ENCODE measurements at regions not wholly inside any gene's neighbourhood (a gene's known extent, or its start where the extent isn't known, plus 50 kb on each side); places are given as distances from the start of the nearest gene placed in this dataset.

DNA sequence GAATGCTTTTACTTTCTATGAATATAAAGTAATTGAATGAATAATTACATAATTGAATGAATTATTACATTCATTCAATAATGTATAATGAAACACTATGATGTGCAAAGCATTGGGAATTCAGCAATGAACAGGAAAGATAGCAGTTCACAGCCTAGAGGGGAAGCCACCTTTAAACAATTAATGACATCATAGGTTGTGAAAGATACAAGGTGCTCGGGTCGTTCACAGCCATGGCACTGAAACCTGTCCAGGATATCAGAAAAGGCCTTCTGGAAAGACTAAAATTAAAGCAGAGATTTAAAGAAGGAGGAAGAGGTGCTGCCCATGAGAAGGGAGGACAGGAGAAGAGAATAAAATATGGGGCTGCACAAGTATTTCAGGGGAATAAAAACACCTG lies 171.4 kb upstream of the KLF4 start:
- ChIA-PET POLR2A (no interaction called here), CTCF (no interaction called here)
- no peak overlapping the region for H3K27ac ChIP-seq (ENCODE audit: extremely low read depth, low read depth, low read length)
- no peak overlapping the region for H3K4me3 ChIP-seq (ENCODE audit: low read depth, low read length)
- TF ChIP-seq, protein P1, sequence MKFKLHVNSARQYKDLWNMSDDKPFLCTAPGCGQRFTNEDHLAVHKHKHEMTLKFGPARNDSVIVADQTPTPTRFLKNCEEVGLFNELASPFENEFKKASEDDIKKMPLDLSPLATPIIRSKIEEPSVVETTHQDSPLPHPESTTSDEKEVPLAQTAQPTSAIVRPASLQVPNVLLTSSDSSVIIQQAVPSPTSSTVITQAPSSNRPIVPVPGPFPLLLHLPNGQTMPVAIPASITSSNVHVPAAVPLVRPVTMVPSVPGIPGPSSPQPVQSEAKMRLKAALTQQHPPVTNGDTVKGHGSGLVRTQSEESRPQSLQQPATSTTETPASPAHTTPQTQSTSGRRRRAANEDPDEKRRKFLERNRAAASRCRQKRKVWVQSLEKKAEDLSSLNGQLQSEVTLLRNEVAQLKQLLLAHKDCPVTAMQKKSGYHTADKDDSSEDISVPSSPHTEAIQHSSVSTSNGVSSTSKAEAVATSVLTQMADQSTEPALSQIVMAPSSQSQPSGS (tag by site-specific recombination; IDR thresholded peaks at IDR 0.05; ENCODE audit: low read depth), result peak; percentile 30; the same call in 1 of the 2 replicates
- TF ChIP-seq, protein P2, sequence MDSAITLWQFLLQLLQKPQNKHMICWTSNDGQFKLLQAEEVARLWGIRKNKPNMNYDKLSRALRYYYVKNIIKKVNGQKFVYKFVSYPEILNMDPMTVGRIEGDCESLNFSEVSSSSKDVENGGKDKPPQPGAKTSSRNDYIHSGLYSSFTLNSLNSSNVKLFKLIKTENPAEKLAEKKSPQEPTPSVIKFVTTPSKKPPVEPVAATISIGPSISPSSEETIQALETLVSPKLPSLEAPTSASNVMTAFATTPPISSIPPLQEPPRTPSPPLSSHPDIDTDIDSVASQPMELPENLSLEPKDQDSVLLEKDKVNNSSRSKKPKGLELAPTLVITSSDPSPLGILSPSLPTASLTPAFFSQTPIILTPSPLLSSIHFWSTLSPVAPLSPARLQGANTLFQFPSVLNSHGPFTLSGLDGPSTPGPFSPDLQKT (IDR thresholded peaks at IDR 0.05; ENCODE audit: borderline replicate concordance, low read depth, low read length), result no peak
- TF ChIP-seq ZNF76 (tag by site-specific recombination; IDR thresholded peaks at IDR 0.05; ENCODE audit: borderline replicate concordance, low read depth), result no peak
- TF ChIP-seq SETDB1 (IDR thresholded peaks at IDR 0.05; ENCODE audit: insufficient read length, low read length), result no peak
- TF ChIP-seq ZNF341 (tag by site-specific recombination; IDR thresholded peaks at IDR 0.05; ENCODE audit: low read depth), result no peak
- TF ChIP-seq, protein P3, sequence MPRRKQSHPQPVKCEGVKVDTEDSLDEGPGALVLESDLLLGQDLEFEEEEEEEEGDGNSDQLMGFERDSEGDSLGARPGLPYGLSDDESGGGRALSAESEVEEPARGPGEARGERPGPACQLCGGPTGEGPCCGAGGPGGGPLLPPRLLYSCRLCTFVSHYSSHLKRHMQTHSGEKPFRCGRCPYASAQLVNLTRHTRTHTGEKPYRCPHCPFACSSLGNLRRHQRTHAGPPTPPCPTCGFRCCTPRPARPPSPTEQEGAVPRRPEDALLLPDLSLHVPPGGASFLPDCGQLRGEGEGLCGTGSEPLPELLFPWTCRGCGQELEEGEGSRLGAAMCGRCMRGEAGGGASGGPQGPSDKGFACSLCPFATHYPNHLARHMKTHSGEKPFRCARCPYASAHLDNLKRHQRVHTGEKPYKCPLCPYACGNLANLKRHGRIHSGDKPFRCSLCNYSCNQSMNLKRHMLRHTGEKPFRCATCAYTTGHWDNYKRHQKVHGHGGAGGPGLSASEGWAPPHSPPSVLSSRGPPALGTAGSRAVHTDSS (tag by site-specific recombination; IDR thresholded peaks at IDR 0.05), result no peak
- no peak for TF ChIP-seq GFI1B (tag by site-specific recombination; IDR thresholded peaks at IDR 0.05)
- no peak for TF ChIP-seq ZNF121 (tag by site-specific recombination; IDR thresholded peaks at IDR 0.05)
- no peak for TF ChIP-seq ZNF843 (tag by site-specific recombination; IDR thresholded peaks at IDR 0.05)
- H3K9me3 ChIP-seq (ENCODE audit: control insufficient read depth, insufficient read depth, low read depth, low read length), result no peaks in the 10 kb centered on the region
- H3K36me3 ChIP-seq (ENCODE audit: control insufficient read depth in 2 of 2, insufficient read depth in 1 of 2, low read length in 2 of 2), result no peaks in the 10 kb centered on the region
- H3K4me1 ChIP-seq (ENCODE audit: control insufficient read depth, insufficient read depth, low read length), result no peaks in the 10 kb centered on the region

DNA sequence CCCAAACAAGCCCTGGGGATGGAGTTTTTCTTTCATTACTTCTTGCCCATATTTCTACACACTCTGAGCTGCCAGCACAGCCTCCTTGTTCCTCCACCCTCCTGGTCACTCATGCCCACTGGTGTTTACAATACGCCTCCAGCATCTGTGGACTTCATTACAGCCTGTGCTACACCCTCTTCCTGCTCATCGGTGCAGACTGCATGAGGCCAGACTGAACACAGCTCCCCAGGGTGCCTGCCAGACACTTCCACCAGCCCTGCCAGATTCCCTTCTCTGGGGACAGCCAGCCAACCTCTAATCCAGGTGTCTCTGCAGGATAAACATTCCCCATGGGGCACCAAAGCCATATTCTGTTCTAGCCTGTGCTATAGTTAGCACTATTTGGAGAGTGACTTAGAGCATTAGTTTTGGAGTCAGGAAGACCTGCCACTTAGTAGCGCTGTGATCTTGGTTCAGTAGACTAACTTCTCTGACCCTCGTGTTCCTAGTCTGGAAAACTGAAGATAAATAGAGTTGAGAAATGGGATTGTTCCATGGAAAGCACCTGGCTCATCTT lies 163.8 kb upstream of the KLF4 start:
- Histone ChIP-seq H3K9me3 (ENCODE audit: control insufficient read depth, insufficient read depth, low read depth, low read length) (no peaks in the 10 kb centered on the region), H3K36me3 (ENCODE audit: control insufficient read depth in 2 of 2, insufficient read depth in 1 of 2, low read length in 2 of 2) (no peaks in the 10 kb centered on the region), H3K4me3 (ENCODE audit: low read depth, low read length) (no peak overlapping the region), H3K4me1 (ENCODE audit: control insufficient read depth, insufficient read depth, low read length) (peaks cover 2% of the 10 kb centered on the region; the same call in 1 of the 2 replicates), H3K27ac (ENCODE audit: extremely low read depth, low read depth, low read length) (no peak overlapping the region; the same call in 1 of the 2 replicates)
- ChIA-PET CTCF (interaction anchor here (0.6 to 0.7 kb wide), 3 partner anchors 447 to 763 kb away, joined by 3 to 4 read pairs (median 3); no protein-coding TSS in a partner anchor), POLR2A (no interaction called here)
- TF ChIP-seq BCL11A (tag by site-specific recombination; IDR thresholded peaks at IDR 0.05; ENCODE audit: low read depth), result no peak
- TF ChIP-seq YY2 (tag by site-specific recombination; IDR thresholded peaks at IDR 0.05), result no peak
- no peak for TF ChIP-seq ZNF623 (tag by site-specific recombination; IDR thresholded peaks at IDR 0.05)
- no peak for TF ChIP-seq ZNF473 (tag by site-specific recombination; IDR thresholded peaks at IDR 0.05)
- no peak for TF ChIP-seq GLIS2 (tag by site-specific recombination; IDR thresholded peaks at IDR 0.05)
- TF ChIP-seq ZFHX2 (tag by site-specific recombination; conservative IDR thresholded peaks at IDR 0.05), result peak; percentile 29; the same call in 1 of the 2 replicates
- TF ChIP-seq ZEB2 (tag by site-specific recombination; IDR thresholded peaks at IDR 0.05), result no peak
- TF ChIP-seq ZIC2 (tag by site-specific recombination; IDR thresholded peaks at IDR 0.05), result peak; percentile 21; the same call in 1 of the 2 replicates
- TF ChIP-seq ZNF747 (tag by site-specific recombination; IDR thresholded peaks at IDR 0.05), result no peak

DNA sequence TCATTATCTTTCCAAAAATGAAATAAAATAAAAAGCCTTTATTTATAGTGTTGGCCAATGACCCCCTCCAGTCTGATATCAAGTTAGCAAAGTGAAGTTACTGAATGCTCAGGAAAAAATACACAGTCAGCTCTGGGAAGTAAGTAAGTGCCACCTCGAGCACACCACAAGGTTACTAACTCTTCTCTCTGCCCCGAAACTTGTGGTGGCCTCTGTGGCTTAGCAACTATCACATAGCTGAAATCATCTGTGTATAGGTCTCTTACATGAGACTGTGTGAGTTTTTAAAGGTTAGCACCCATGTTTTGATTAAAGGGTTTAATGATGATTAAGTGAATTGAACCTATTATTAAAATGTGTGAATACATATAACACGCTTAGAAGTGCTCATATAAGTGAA lies 161.4 kb upstream of the KLF4 start:
- no peak for TF ChIP-seq ZBTB21 (tag by site-specific recombination; IDR thresholded peaks at IDR 0.05)
- TF ChIP-seq SP3 (tag by site-specific recombination; IDR thresholded peaks at IDR 0.05), result no peak
- TF ChIP-seq, protein P4, sequence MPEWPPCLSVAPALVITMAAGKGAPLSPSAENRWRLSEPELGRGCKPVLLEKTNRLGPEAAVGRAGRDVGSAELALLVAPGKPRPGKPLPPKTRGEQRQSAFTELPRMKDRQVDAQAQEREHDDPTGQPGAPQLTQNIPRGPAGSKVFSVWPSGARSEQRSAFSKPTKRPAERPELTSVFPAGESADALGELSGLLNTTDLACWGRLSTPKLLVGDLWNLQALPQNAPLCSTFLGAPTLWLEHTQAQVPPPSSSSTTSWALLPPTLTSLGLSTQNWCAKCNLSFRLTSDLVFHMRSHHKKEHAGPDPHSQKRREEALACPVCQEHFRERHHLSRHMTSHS (tag by site-specific recombination; IDR thresholded peaks at IDR 0.05), result no peak
- TF ChIP-seq ZNF658 (tag by site-specific recombination; IDR thresholded peaks at IDR 0.05), result no peak
- TF ChIP-seq, protein P2 (IDR thresholded peaks at IDR 0.05; ENCODE audit: borderline replicate concordance, low read depth, low read length), result no peak
- no peak for TF ChIP-seq ZFHX2 (tag by site-specific recombination; conservative IDR thresholded peaks at IDR 0.05)
- no peak for TF ChIP-seq ZNF114 (tag by site-specific recombination; IDR thresholded peaks at IDR 0.05)
- TF ChIP-seq KLF9 (tag by site-specific recombination; IDR thresholded peaks at IDR 0.05; ENCODE audit: low read depth), result no peak
- TF ChIP-seq ZNF239 (tag by site-specific recombination; IDR thresholded peaks at IDR 0.05), result no peak
- no peaks in the 10 kb centered on the region for H3K9me3 ChIP-seq (ENCODE audit: control insufficient read depth, insufficient read depth, low read depth, low read length)
- no peaks in the 10 kb centered on the region for H3K36me3 ChIP-seq (ENCODE audit: control insufficient read depth in 2 of 2, insufficient read depth in 1 of 2, low read length in 2 of 2)
- no peak overlapping the region for H3K4me3 ChIP-seq (ENCODE audit: low read depth, low read length)
- no peak overlapping the region for H3K27ac ChIP-seq (ENCODE audit: extremely low read depth, low read depth, low read length)
- peaks cover 2% of the 10 kb centered on the region; the same call in 1 of the 2 replicates for H3K4me1 ChIP-seq (ENCODE audit: control insufficient read depth, insufficient read depth, low read length)
- CTCF ChIA-PET, result interaction anchor here (0.6 kb wide), 1 partner anchor 13 kb away, joined by 3 read pairs; no protein-coding TSS in a partner anchor
- POLR2A ChIA-PET, result no interaction called here
